PC-9 (cell line): ENCODE measurements at regions not wholly inside any gene's neighbourhood (a gene's known extent, or its start where the extent isn't known, plus 50 kb on each side); places are given as distances from the start of the nearest gene placed in this dataset.
"Not testable (repeated sequence)": the region's sequence is repeated elsewhere in the genome, so short reads cannot be mapped to it uniquely, and the experiment has no call there.

Experiments used
- CTCF ChIP-seq: fragments of 200-600 bp; sonication (generic); conservative IDR thresholded peaks from 2 replicates; pipeline ENCODE4 v1.6.1; 2017; ENCODE audit warnings: mixed run types, antibody characterized with exemption, mild to moderate bottlenecking, moderate library complexity
- EZH2 ChIP-seq: fragments of 200-600 bp; sonication (generic); IDR thresholded peaks from 2 replicates; pipeline ENCODE4 v1.8.0; 2017; ENCODE audit warnings: antibody characterized with exemption, low read depth

GRCh38 chr12:20009965-20010364 is 358.4 kb upstream of the PDE3A start:
- TF ChIP-seq CTCF, EZH2: not testable (repeated sequence)
